Retinal pigment epithelial cell (primary cell): ENCODE measurements at regions not wholly inside any gene's neighbourhood (a gene's known extent, or its start where the extent isn't known, plus 50 kb on each side); places are given as distances from the start of the nearest gene placed in this dataset.

Experiments used
- DNase-seq: peaks from one replicate; pipeline ENCODE4 v3.0.0-alpha.2; 2010; ENCODE audit warnings: low read depth
- H3K4me3 ChIP-seq: 2 replicates; pipeline ENCODE4 v1.5.1; 2011; ENCODE audit warnings: mild to moderate bottlenecking, low read length, control low read depth, moderate library complexity
- CTCF ChIP-seq: conservative IDR thresholded peaks from 2 replicates; pipeline ENCODE4 v1.5.1; 2011; ENCODE audit warnings: low read depth, low read length, control low read depth, inconsistent platforms

- H3K4me3 ChIP-seq, result no peak overlapping the region
- no peak for TF ChIP-seq CTCF
- DNase-seq, result no peak
Observed at GRCh38 chr10:4526311-4526731, 299.7 kb upstream of the AKR1E2 start.

GRCh38 chr10:4525103-4525502 lies 300.9 kb upstream of the AKR1E2 start:
- no peak for TF ChIP-seq CTCF
- H3K4me3 ChIP-seq, result no peak overlapping the region
- no peak for DNase-seq

- no peak for DNase-seq
- H3K4me3 ChIP-seq, result no peak overlapping the region
- no peak for TF ChIP-seq CTCF
Observed at GRCh38 chr10:4522296-4523000, 303.6 kb upstream of the AKR1E2 start.

- H3K4me3 ChIP-seq, result no peak overlapping the region
- no peak for TF ChIP-seq CTCF
- no peak for DNase-seq
Observed at GRCh38 chr10:4519658-4520402, 306.2 kb upstream of the AKR1E2 start.

GRCh38 chr10:4517746-4518145 lies 308.3 kb upstream of the AKR1E2 start:
- DNase-seq, result no peak
- no peak for TF ChIP-seq CTCF
- H3K4me3 ChIP-seq, result no peak overlapping the region

GRCh38 chr10:4515721-4516120 lies 310.3 kb upstream of the AKR1E2 start:
- no peak overlapping the region for H3K4me3 ChIP-seq
- TF ChIP-seq CTCF, result no peak
- DNase-seq, result no peak
